T-helper 17 cell (primary cell): ENCODE measurements at regions not wholly inside any gene's neighbourhood (a gene's known extent, or its start where the extent isn't known, plus 50 kb on each side); places are given as distances from the start of the nearest gene placed in this dataset.

ENCODE experiments used
- ATAC-seq: fragments of 150-1000 bp; cut with Tn5 transposase; 2 replicates; pipeline ENCODE4 v1.10.0; 2021; ENCODE audit warnings: mild to moderate bottlenecking, moderate library complexity
- DNase-seq, 3 donors: peaks; one replicate each; pipeline versions ENCODE4 v3.0.0 to v3.0.0-alpha.2; 2020 to 2021
- H3K9me3 ChIP-seq: one replicate; pipeline ENCODE4 v1.7.0; 2013; ENCODE audit warnings: low read length, mild to moderate bottlenecking; ENCODE audit not compliant: control insufficient read depth, poor library complexity, severe bottlenecking
- H3K27ac Mint-ChIP-seq: one replicate; pipeline ENCODE4 v1.8.0; 2022; ENCODE audit warnings: mild to moderate bottlenecking, moderate library complexity, mixed read lengths
- H3K27me3 Mint-ChIP-seq: one replicate; pipeline ENCODE4 v1.8.0; 2022; ENCODE audit warnings: mixed read lengths
- H3K36me3 Mint-ChIP-seq: one replicate; pipeline ENCODE4 v1.8.0; 2022; ENCODE audit warnings: low read depth, mixed read lengths
- H3K4me1 Mint-ChIP-seq: one replicate; pipeline ENCODE4 v1.8.0; 2022; ENCODE audit warnings: mild to moderate bottlenecking, mixed read lengths
- H3K4me3 Mint-ChIP-seq: one replicate; pipeline ENCODE4 v1.8.0; 2022; ENCODE audit warnings: mild to moderate bottlenecking, moderate library complexity, mixed read lengths

- no peaks in the 10 kb centered on the region for H3K9me3 ChIP-seq
- H3K27me3 Mint-ChIP-seq: peaks cover 45% of the 10 kb centered on the region
- H3K27ac Mint-ChIP-seq: no peak overlapping the region
- H3K4me3 Mint-ChIP-seq: no peak overlapping the region
- DNase-seq (no peak), ATAC-seq (no peak)
- H3K4me1 Mint-ChIP-seq: no peaks in the 10 kb centered on the region
- H3K36me3 Mint-ChIP-seq: no peaks in the 10 kb centered on the region
Measured at GRCh38 chr20:51196991-51197651, 174.2 kb upstream of the KCNG1 start.

DNA sequence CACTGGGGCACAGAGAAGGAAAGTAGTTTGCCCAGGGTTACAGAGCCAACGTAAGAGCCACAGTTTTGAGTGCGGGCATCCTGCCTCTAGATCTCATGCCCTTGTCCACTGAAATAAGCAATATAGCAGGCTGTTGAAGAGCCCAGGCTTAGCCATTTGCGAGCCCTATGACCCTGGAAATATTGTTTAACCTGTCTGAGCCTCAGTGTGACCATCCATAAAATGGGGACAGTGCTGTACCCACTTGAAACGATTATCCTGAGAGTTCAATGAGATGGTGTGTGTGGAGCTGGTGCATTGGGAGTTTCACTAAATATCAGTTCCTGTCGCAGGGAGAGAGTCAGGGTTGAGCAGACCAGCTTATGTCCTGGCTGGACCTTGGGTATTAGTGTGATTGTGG is 173.1 kb upstream of the KCNG1 start:
- no peak overlapping the region for H3K27ac Mint-ChIP-seq
- H3K4me3 Mint-ChIP-seq: no peak overlapping the region
- H3K4me1 Mint-ChIP-seq: no peaks in the 10 kb centered on the region
- H3K27me3 Mint-ChIP-seq: peaks cover 38% of the 10 kb centered on the region
- no peaks in the 10 kb centered on the region for H3K36me3 Mint-ChIP-seq
- no peak for DNase-seq
- H3K9me3 ChIP-seq: no peaks in the 10 kb centered on the region
- ATAC-seq: no peak

- H3K9me3 ChIP-seq: no peaks in the 10 kb centered on the region
- Mint-ChIP-seq H3K4me3 (no peak overlapping the region), H3K4me1 (no peaks in the 10 kb centered on the region), H3K27ac (no peak overlapping the region), H3K36me3 (no peaks in the 10 kb centered on the region), H3K27me3 (peaks cover 36% of the 10 kb centered on the region)
- DNase-seq: no peak
- no peak for ATAC-seq
Measured at GRCh38 chr20:51195419-51195901, 172.6 kb upstream of the KCNG1 start.

DNA sequence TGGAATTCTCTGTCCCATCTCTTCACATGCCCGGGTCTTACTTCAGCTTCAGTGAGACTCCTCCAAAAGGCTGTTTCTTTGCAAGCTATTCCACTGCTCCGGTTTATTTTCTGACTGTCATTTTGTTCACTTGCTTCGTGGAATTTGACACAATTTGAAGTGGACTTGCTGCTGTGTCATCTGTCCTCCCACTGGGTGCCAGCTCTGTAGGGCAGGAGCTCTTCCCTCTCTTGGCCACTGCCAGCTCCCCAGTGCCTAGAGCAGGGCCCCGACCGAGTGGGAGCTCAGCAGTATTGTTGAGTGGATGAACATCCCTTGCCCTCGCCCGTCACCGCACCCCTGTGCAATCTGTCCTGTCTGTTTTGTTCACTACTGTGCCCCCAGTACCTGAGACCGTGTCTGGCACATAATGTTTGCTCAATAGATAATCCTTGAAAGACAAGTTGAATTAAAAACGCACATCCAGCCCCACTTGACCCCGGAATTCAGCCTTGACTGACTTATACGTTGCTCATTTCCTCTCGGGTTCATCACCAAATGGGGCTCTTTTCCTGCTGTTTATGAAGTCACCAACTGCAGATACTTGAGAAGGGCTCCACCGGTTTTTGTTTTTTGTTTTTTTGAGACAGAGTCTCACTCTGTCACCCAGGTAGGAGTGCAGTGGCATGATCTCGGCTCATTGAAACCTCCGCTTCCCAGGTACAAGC is 170.3 kb upstream of the KCNG1 start:
- no peak overlapping the region for H3K27ac Mint-ChIP-seq
- no peaks in the 10 kb centered on the region for H3K36me3 Mint-ChIP-seq
- H3K4me1 Mint-ChIP-seq: no peaks in the 10 kb centered on the region
- peaks cover 32% of the 10 kb centered on the region for H3K27me3 Mint-ChIP-seq
- DNase-seq: no peak
- no peak for ATAC-seq
- H3K4me3 Mint-ChIP-seq: no peak overlapping the region
- H3K9me3 ChIP-seq: no peaks in the 10 kb centered on the region

GRCh38 chr20:51190783-51191180 is 167.9 kb upstream of the KCNG1 start:
- Mint-ChIP-seq H3K36me3 (no peaks in the 10 kb centered on the region), H3K4me1 (no peaks in the 10 kb centered on the region), H3K4me3 (no peak overlapping the region), H3K27ac (no peak overlapping the region), H3K27me3 (peaks cover 35% of the 10 kb centered on the region)
- no peaks in the 10 kb centered on the region for H3K9me3 ChIP-seq
- ATAC-seq (no peak), DNase-seq (no peak)

GRCh38 chr20:51189814-51190782 is 167.2 kb upstream of the KCNG1 start:
- no peak overlapping the region for H3K27ac Mint-ChIP-seq
- no peaks in the 10 kb centered on the region for H3K9me3 ChIP-seq
- H3K4me1 Mint-ChIP-seq: no peaks in the 10 kb centered on the region
- no peak for ATAC-seq
- no peak for DNase-seq
- H3K4me3 Mint-ChIP-seq: no peak overlapping the region
- no peaks in the 10 kb centered on the region for H3K36me3 Mint-ChIP-seq
- H3K27me3 Mint-ChIP-seq: peaks cover 41% of the 10 kb centered on the region

GRCh38 chr20:51188941-51189340 is 166.0 kb upstream of the KCNG1 start:
- DNase-seq (no peak), ATAC-seq (no peak)
- no peaks in the 10 kb centered on the region for H3K4me1 Mint-ChIP-seq
- no peak overlapping the region for H3K4me3 Mint-ChIP-seq
- peaks cover 47% of the 10 kb centered on the region for H3K27me3 Mint-ChIP-seq
- H3K9me3 ChIP-seq: no peaks in the 10 kb centered on the region
- no peaks in the 10 kb centered on the region for H3K36me3 Mint-ChIP-seq
- no peak overlapping the region for H3K27ac Mint-ChIP-seq

DNA sequence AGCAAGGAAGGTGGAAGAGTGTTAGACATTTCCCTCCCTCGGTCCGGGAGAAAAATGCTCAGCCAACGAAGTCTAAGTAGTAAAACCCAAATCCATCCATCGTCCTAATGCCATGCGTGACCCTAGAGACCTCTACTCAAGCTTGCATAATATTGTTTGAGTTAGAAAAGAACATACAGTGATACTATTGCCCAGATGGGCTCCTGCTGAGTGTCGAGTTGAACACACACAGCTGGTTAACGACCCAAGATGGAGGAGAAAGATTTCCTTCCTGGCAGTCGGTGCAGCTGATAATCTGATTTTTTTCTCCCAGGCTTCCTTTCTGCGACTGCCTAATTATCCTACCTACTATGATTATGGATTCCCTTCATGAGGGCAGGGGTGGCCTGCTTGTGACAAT is 164.4 kb upstream of the KCNG1 start:
- Mint-ChIP-seq H3K27me3 (peaks cover 55% of the 10 kb centered on the region), H3K4me3 (no peak overlapping the region), H3K27ac (no peak overlapping the region), H3K36me3 (no peaks in the 10 kb centered on the region), H3K4me1 (no peaks in the 10 kb centered on the region)
- no peak for DNase-seq
- no peaks in the 10 kb centered on the region for H3K9me3 ChIP-seq
- no peak for ATAC-seq

GRCh38 chr20:51185861-51186260 is 163.0 kb upstream of the KCNG1 start:
- no peaks in the 10 kb centered on the region for H3K9me3 ChIP-seq
- ATAC-seq (no peak), DNase-seq (no peak)
- H3K4me1 Mint-ChIP-seq: no peaks in the 10 kb centered on the region
- no peak overlapping the region for H3K4me3 Mint-ChIP-seq
- H3K27me3 Mint-ChIP-seq: peaks cover 69% of the 10 kb centered on the region
- no peaks in the 10 kb centered on the region for H3K36me3 Mint-ChIP-seq
- H3K27ac Mint-ChIP-seq: no peak overlapping the region

DNA sequence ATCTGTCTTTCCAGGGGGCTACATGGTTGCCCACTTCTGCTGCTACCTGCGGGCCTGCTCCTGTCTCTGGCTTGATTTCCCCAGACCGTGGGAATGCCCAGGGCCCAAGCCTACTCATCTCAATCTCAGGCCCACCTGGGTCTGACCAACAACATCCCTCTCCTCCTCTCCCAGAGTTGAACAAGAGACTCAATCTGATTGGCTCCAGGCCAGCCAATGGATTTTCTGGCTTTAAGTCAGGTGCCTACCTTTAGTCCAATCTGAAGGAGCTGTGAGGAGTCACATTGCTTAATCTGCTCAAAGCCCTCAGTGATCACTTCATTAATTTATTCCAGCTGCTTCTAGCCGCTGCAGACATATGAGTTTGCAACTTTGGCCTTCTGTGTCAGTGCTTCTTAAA is 162.4 kb upstream of the KCNG1 start:
- no peaks in the 10 kb centered on the region for H3K9me3 ChIP-seq
- Mint-ChIP-seq H3K36me3 (no peaks in the 10 kb centered on the region), H3K4me1 (no peaks in the 10 kb centered on the region), H3K27me3 (peaks cover 75% of the 10 kb centered on the region), H3K4me3 (no peak overlapping the region), H3K27ac (no peak overlapping the region)
- ATAC-seq (no peak), DNase-seq (no peak)

DNA sequence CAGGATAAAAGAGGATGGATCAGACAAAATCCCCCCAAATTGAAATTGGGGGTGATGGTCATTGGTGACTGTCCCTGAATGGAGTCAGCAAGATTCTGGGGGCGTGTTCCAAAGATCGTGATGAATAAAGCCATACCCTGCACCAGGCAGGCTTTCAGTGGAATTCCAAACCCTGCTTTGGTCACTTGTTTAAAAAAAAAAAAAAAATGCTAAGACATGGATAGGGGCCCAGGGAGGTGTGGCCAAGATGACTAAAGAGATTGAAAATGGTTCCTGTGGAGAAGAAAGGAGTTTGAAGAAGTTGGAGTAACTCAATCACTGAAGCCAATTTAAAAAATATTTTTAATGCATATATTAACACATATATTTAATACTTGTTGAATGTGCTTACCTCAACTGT is 161.4 kb upstream of the KCNG1 start:
- no peak for ATAC-seq
- no peaks in the 10 kb centered on the region for H3K9me3 ChIP-seq
- Mint-ChIP-seq H3K4me3 (no peak overlapping the region), H3K4me1 (no peaks in the 10 kb centered on the region), H3K27me3 (peaks cover 84% of the 10 kb centered on the region), H3K27ac (no peak overlapping the region), H3K36me3 (no peaks in the 10 kb centered on the region)
- DNase-seq: no peak

DNA sequence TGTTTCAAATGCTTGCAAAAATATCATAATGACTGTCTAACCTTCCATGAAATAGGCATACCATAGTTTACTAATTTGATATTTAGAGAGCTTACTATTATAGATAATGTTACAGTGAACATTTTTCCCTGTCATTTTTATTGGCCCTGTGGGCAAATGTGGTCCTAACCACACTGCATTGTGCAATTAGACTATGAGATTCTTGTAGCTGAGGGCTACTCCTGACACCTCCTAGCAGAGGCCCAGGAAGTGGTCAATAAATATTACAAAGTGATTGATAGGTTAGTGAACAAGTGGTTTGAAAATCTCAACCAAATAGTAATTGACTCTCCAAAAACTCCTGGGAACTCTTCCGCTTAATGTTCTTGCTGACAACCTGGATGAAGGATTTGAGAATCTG is 160.5 kb upstream of the KCNG1 start:
- DNase-seq: no peak
- no peaks in the 10 kb centered on the region for H3K9me3 ChIP-seq
- Mint-ChIP-seq H3K27me3 (peaks cover 82% of the 10 kb centered on the region), H3K4me1 (no peaks in the 10 kb centered on the region), H3K4me3 (no peak overlapping the region), H3K36me3 (no peaks in the 10 kb centered on the region), H3K27ac (no peak overlapping the region)
- no peak for ATAC-seq

DNA sequence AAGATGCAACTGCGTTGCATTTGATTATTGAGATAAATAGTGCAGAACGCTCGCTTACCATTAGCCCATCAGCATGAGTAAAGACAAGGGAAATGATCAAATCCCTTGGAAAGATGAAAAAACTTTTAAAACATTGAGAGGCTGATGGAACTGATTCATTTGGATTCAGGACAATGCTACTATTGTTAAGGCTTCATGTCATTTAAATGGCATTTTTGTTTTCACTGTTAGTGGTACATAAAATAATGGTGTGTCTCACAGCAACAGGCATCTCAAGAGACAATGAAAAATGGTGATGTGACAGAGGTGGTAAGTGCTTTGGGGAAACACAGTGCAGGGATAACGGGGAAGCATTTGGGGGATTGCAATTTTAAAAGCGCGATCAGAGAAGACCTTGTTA is 159.7 kb upstream of the KCNG1 start:
- peaks cover 73% of the 10 kb centered on the region for H3K27me3 Mint-ChIP-seq
- no peak for DNase-seq
- no peak for ATAC-seq

More for the DNA sequence above, 159.7 kb upstream of the KCNG1 start:
- Mint-ChIP-seq H3K36me3 (no peaks in the 10 kb centered on the region), H3K4me1 (no peaks in the 10 kb centered on the region), H3K4me3 (no peak overlapping the region), H3K27ac (no peak overlapping the region)
- no peaks in the 10 kb centered on the region for H3K9me3 ChIP-seq
